ENCODE measurements at regions not wholly inside any gene's neighbourhood (a gene's known extent, or its start where the extent isn't known, plus 50 kb on each side); places are given as distances from the start of the nearest gene placed in this dataset.

DNA sequence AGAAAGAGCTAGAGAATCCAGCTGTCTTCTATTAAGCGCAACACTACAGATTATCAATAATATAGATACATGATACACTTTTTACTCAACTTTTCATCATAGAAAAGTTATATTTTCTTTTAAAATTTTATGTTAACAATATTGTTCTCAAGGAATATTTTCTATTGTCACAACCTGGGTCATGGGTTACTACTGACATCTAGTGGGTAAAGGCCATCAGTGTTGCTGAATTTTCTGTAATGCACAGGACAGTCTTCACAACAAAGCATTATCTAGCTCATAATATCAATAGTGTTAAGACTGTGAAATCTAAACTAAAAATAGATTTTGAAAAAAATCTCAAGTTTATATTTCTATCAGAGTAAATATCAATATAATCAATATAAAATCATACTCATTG is 209.8 kb downstream of the ZNF33B start:
- TF ChIP-seq, protein P1, sequence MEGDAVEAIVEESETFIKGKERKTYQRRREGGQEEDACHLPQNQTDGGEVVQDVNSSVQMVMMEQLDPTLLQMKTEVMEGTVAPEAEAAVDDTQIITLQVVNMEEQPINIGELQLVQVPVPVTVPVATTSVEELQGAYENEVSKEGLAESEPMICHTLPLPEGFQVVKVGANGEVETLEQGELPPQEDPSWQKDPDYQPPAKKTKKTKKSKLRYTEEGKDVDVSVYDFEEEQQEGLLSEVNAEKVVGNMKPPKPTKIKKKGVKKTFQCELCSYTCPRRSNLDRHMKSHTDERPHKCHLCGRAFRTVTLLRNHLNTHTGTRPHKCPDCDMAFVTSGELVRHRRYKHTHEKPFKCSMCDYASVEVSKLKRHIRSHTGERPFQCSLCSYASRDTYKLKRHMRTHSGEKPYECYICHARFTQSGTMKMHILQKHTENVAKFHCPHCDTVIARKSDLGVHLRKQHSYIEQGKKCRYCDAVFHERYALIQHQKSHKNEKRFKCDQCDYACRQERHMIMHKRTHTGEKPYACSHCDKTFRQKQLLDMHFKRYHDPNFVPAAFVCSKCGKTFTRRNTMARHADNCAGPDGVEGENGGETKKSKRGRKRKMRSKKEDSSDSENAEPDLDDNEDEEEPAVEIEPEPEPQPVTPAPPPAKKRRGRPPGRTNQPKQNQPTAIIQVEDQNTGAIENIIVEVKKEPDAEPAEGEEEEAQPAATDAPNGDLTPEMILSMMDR (IDR thresholded peaks at IDR 0.05; ENCODE audit: insufficient read depth, low read length): peak; percentile 15
- TF ChIP-seq SPI1 (IDR thresholded peaks at IDR 0.05; ENCODE audit: borderline replicate concordance, low read depth): no peak
- TF ChIP-seq POLR2AphosphoS5 (IDR thresholded peaks at IDR 0.05; ENCODE audit: low read depth): no peak
